HG02885 (cell line): ENCODE measurements at regions not wholly inside any gene's neighbourhood (a gene's known extent, or its start where the extent isn't known, plus 50 kb on each side); places are given as distances from the start of the nearest gene placed in this dataset.
"Not testable (repeated sequence)": the region's sequence is repeated elsewhere in the genome, so short reads cannot be mapped to it uniquely, and the experiment has no call there.

ENCODE experiments used
- ATAC-seq: cut with Tn5 transposase; IDR thresholded peaks from one replicate; pipeline ENCODE4 v1.9.1; 2021; ENCODE audit warnings: mild to moderate bottlenecking; ENCODE audit not compliant: unreplicated experiment, poor library complexity

- no peak for ATAC-seq
These were observed 623.3 kb upstream of the TMPRSS15 start for GRCh38 chr21:19026911-19027310.

GRCh38 chr21:19029816-19030215 lies 626.2 kb upstream of the TMPRSS15 start:
- no peak for ATAC-seq

GRCh38 chr21:19031953-19032352 lies 628.4 kb upstream of the TMPRSS15 start:
- ATAC-seq: no peak

GRCh38 chr21:19034041-19034440 lies 630.5 kb upstream of the TMPRSS15 start:
- no peak for ATAC-seq

- no peak for ATAC-seq
These were observed 631.0 kb upstream of the TMPRSS15 start for GRCh38 chr21:19034560-19034959.

- no peak for ATAC-seq
These were observed 642.3 kb upstream of the TMPRSS15 start for GRCh38 chr21:19045876-19046275.

- ATAC-seq: no peak
These were observed 644.6 kb upstream of the TMPRSS15 start for GRCh38 chr21:19048098-19048672.

- ATAC-seq: no peak
These were observed 646.0 kb upstream of the TMPRSS15 start for GRCh38 chr21:19049567-19049966.

- no peak for ATAC-seq
These were observed 661.6 kb upstream of the TMPRSS15 start for GRCh38 chr21:19065164-19065563.

GRCh38 chr21:19076031-19076430 lies 672.4 kb upstream of the TMPRSS15 start:
- ATAC-seq: no peak

- no peak for ATAC-seq
These were observed 706.1 kb upstream of the TMPRSS15 start for GRCh38 chr21:19109694-19110093.

GRCh38 chr21:19119259-19119658 lies 715.7 kb upstream of the TMPRSS15 start:
- not testable (repeated sequence) for ATAC-seq

- ATAC-seq: no peak
These were observed 717.0 kb upstream of the TMPRSS15 start for GRCh38 chr21:19120591-19120990.

- no peak for ATAC-seq
These were observed 718.8 kb upstream of the TMPRSS15 start for GRCh38 chr21:19122356-19122755.

- ATAC-seq: no peak
These were observed 719.5 kb upstream of the TMPRSS15 start for GRCh38 chr21:19123053-19123452.

- ATAC-seq: no peak
These were observed 719.9 kb upstream of the TMPRSS15 start for GRCh38 chr21:19123525-19123924.

- ATAC-seq: no peak
These were observed 721.1 kb upstream of the TMPRSS15 start for GRCh38 chr21:19124691-19125090.

- no peak for ATAC-seq
These were observed 726.9 kb upstream of the TMPRSS15 start for GRCh38 chr21:19130379-19131028.

- ATAC-seq: no peak
These were observed 737.9 kb upstream of the TMPRSS15 start for GRCh38 chr21:19141511-19141910.

- no peak for ATAC-seq
These were observed 742.2 kb upstream of the TMPRSS15 start for GRCh38 chr21:19145682-19146293.

- no peak for ATAC-seq
These were observed 744.5 kb upstream of the TMPRSS15 start for GRCh38 chr21:19148056-19148455.

GRCh38 chr21:19171585-19171984 lies 768.0 kb upstream of the TMPRSS15 start:
- ATAC-seq: no peak
